ENCODE measurements at regions not wholly inside any gene's neighbourhood (a gene's known extent, or its start where the extent isn't known, plus 50 kb on each side); places are given as distances from the start of the nearest gene placed in this dataset.

DNA sequence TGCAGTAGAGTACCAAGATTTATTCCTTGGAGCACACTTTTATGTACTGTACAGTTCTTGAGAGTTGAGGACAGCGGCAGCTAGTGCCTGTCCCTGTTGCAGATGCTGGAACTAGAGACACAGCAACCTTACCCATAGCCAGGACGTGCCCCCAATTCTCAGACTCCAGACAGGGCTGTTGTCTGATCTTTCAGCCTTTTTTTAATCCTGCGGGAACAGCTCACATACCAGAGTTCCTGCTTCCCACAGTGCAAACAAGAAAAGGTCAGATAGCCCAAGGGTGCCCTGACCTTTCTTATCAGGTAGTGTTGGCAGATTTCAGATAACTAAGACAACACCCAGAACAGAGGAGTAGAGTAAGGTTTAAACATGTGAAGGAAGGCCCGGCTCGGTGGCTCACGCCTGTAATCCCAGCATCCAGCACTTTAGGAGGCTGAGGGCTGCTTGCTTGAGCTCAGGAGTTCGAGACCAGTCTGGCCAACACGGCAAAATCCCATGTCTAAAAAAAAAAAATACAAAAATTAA lies 78.5 kb downstream of the DOP1B start:
- ChIA-PET CTCF (ENCODE audit: low intra/inter-chr PET ratio) (no interaction called here), POLR2A (interaction anchor here (0.6 kb wide), 1 partner anchor 18 kb away, joined by 3 read pairs; no protein-coding TSS in a partner anchor)
- intact Hi-C loops (cut with micrococcal nuclease) (no loop called here), in situ Hi-C loops (cut with MboI) (no loop called here)
- Histone ChIP-seq H2AFZ (ENCODE audit: low read depth, low read length) (no peak overlapping the region), H3K9me1 (ENCODE audit: control insufficient read depth, insufficient read depth, low read length) (no peaks in the 10 kb centered on the region), H3K4me3 (no peak overlapping the region), H3K4me1 (replicated peaks in 1 of 2; ENCODE audit: control insufficient read depth in 2 of 2, insufficient read depth in 2 of 2, low read length in 2 of 2) (peaks cover 0 to 4% of the 10 kb centered on the region in 2 experiments; a peak in 1 of 5 replicates), H3K9me3 (replicated peaks; ENCODE audit: control insufficient read depth, insufficient read depth, low read depth, low read length) (no peaks in the 10 kb centered on the region), H3K27me3 (ENCODE audit: control insufficient read depth in 2 of 2, insufficient read depth in 2 of 2, low read length in 2 of 2) (peaks cover 48 to 72% of the 10 kb centered on the region in 2 experiments), H3K36me3 (ENCODE audit: control insufficient read depth, insufficient read depth, low read length) (no peaks in the 10 kb centered on the region), H3K4me2 (ENCODE audit: insufficient read depth, low read length) (no peak overlapping the region), H3K27ac (ENCODE audit: extremely low read depth, low read depth, low read length) (no peak overlapping the region), H3K9ac (ENCODE audit: insufficient read depth in 1 of 2, low read depth in 2 of 2, low read length in 2 of 2) (no peak overlapping the region), H3K79me2 (ENCODE audit: control insufficient read depth, insufficient read depth, low read length) (no peaks in the 10 kb centered on the region), H4K20me1 (replicated peaks; ENCODE audit: control insufficient read depth, insufficient read depth, low read length) (no peaks in the 10 kb centered on the region; the same call in 1 of the 2 replicates)
- ATAC-seq, result no peak
- DNase-seq (ENCODE audit: extremely low read depth in 1 of 4, low spot score in 3 of 4), result no peak
- FAIRE-seq, result no peak
- 2% methylated on average over 8 of the region's 8 CpGs for WGBS (ENCODE audit: insufficient coverage, low coverage, missing lambda C conversion rate)
- TF ChIP-seq CBFA2T3 (IDR thresholded peaks at IDR 0.05), result no peak
- TF ChIP-seq NR2C1 (IDR thresholded peaks at IDR 0.05), result no peak
- peak; percentile 39; the same call in 1 of the 2 replicates for TF ChIP-seq NR2C1 (tag; IDR thresholded peaks at IDR 0.05)
- no peak for TF ChIP-seq NEUROD1 (IDR thresholded peaks at IDR 0.05; ENCODE audit: borderline replicate concordance, low read depth, low read length, partially characterized antibody)
- peak in 1 of 2 experiments; percentile 80; a peak in 2 of 4 replicates for TF ChIP-seq TEAD1 (CRISPR knock-in tag; IDR thresholded peaks at IDR 0.05)
- no peak for TF ChIP-seq ID3 (CRISPR knock-in tag; IDR thresholded peaks at IDR 0.05)
- peak; percentile 86 for TF ChIP-seq ID3 (tag; IDR thresholded peaks at IDR 0.05)
- TF ChIP-seq FOXA3 (CRISPR knock-in tag; conservative IDR thresholded peaks at IDR 0.05 in 1 of 2, IDR thresholded peaks at IDR 0.05 in 1 of 2), result peak in 1 of 2 experiments; percentile 75; a peak in 2 of 4 replicates
- no TSS peak for BruUV-seq (replicated peaks)

Measured in K562 (cell line).